K562 (cell line): ENCODE measurements at regions not wholly inside any gene's neighbourhood (a gene's known extent, or its start where the extent isn't known, plus 50 kb on each side); places are given as distances from the start of the nearest gene placed in this dataset.

Experiments used
- CCNT2 ChIP-seq: IDR thresholded peaks from 2 replicates; pipeline ENCODE4 v1.6.1; 2011; ENCODE audit warnings: borderline replicate concordance, low read depth, mild to moderate bottlenecking, moderate library complexity, mixed read lengths, low read length; ENCODE audit not compliant: insufficient read length; ENCODE audit errors: extremely low read depth
- CTCF ChIP-seq, 3 experiments: IDR thresholded peaks in 2 of 3; conservative IDR thresholded peaks in 1 of 3; 2 replicates each; pipeline ENCODE4 v1.5.1; 2011 to 2012; ENCODE audit warnings: low read length in 3 of 3, mild to moderate bottlenecking in 3 of 3, control low read depth in 2 of 3, improper control_type of control experiment in 1 of 3, inconsistent platforms in 1 of 3, low read depth in 1 of 3, mixed read lengths in 1 of 3, moderate library complexity in 1 of 3; ENCODE audit not compliant: insufficient read depth in 2 of 3
- FOXA1 ChIP-seq: fragments of 450-650 bp; IDR thresholded peaks from 2 replicates; pipeline ENCODE4 v1.6.1; 2016; ENCODE audit warnings: mild to moderate bottlenecking, borderline replicate concordance
- FOXK1 ChIP-seq: sonication (generic); formaldehyde crosslinking; IDR thresholded peaks from 2 replicates; pipeline ENCODE4 v1.8.0; 2022; ENCODE audit warnings: missing genetic modification reagents, mild to moderate bottlenecking, borderline replicate concordance
- FOXK2 ChIP-seq, 2 experiments: fragments of 450-650 bp; IDR thresholded peaks in 1 of 2; conservative IDR thresholded peaks in 1 of 2; 2 replicates each; pipeline ENCODE4 v1.6.1; 2016; ENCODE audit warnings: low read depth in 2 of 2, mild to moderate bottlenecking in 1 of 2
- GABPB2 ChIP-seq: fragments of 250-450 bp; sonication (Bioruptor Pico); conservative IDR thresholded peaks from 2 replicates; pipeline ENCODE4 v1.5.1; 2021; ENCODE audit warnings: mild to moderate bottlenecking
- MNT ChIP-seq, 2 experiments: fragments of 450-650 bp; conservative IDR thresholded peaks; 2 replicates each; pipeline ENCODE4 v1.6.1; 2017; ENCODE audit warnings: mild to moderate bottlenecking in 2 of 2, moderate library complexity in 2 of 2
- POLR2A ChIP-seq: fragments of 450-650 bp; conservative IDR thresholded peaks from 2 replicates; pipeline ENCODE4 v1.6.1; 2016
- SMARCE1 ChIP-seq: fragments of 450-650 bp; IDR thresholded peaks from 2 replicates; pipeline ENCODE4 v1.7.1; 2016; ENCODE audit warnings: mild to moderate bottlenecking
- TSC22D4 ChIP-seq: fragments of 450-650 bp; IDR thresholded peaks from 2 replicates; pipeline ENCODE4 v1.6.1; 2016; ENCODE audit warnings: missing genetic modification characterization, missing biosample characterization, control low read depth
- ZBTB7A ChIP-seq: IDR thresholded peaks from 2 replicates; pipeline ENCODE4 v1.6.1; 2011; ENCODE audit warnings: low read depth, mild to moderate bottlenecking, low read length, moderate library complexity, borderline replicate concordance; ENCODE audit not compliant: control insufficient read depth

- no peak for TF ChIP-seq SMARCE1
- TF ChIP-seq ZBTB7A: no peak
- TF ChIP-seq TSC22D4 (tag): no peak
- no peak for TF ChIP-seq CCNT2
- TF ChIP-seq CTCF (IDR thresholded peaks at IDR 0.05 in 2 of 3, conservative IDR thresholded peaks at IDR 0.05 in 1 of 3; ENCODE audit: insufficient read depth in 2 of 3, low read depth in 1 of 3, low read length in 3 of 3): no peak
- no peak for TF ChIP-seq FOXK1 (CRISPR knock-in tag)
- TF ChIP-seq MNT (conservative IDR thresholded peaks at IDR 0.05): no peak
- TF ChIP-seq FOXK2 (conservative IDR thresholded peaks at IDR 0.05 in 1 of 2, IDR thresholded peaks at IDR 0.05 in 1 of 2; ENCODE audit: low read depth in 2 of 2): no peak
- no peak for TF ChIP-seq POLR2A
- no peak for TF ChIP-seq FOXA1
- no peak for TF ChIP-seq GABPB2
Measured at GRCh38 chr12:102535306-102535705, 54.9 kb upstream of the IGF1 start.
